WI38 (cell line): ENCODE measurements at regions not wholly inside any gene's neighbourhood (a gene's known extent, or its start where the extent isn't known, plus 50 kb on each side); places are given as distances from the start of the nearest gene placed in this dataset.
"Not testable (repeated sequence)": the region's sequence is repeated elsewhere in the genome, so short reads cannot be mapped to it uniquely, and the experiment has no call there.

Experiments
- H3K4me3 ChIP-seq: 2 replicates; pipeline ENCODE4 v1.5.1; 2011; ENCODE audit warnings: low read depth, mild to moderate bottlenecking, control low read depth, low read length
- TF ChIP-seq, protein P1 (sequence below): IDR thresholded peaks from 2 replicates; pipeline ENCODE4 v1.5.1; 2012; ENCODE audit warnings: low read depth, mild to moderate bottlenecking, control low read depth, low read length

DNA sequence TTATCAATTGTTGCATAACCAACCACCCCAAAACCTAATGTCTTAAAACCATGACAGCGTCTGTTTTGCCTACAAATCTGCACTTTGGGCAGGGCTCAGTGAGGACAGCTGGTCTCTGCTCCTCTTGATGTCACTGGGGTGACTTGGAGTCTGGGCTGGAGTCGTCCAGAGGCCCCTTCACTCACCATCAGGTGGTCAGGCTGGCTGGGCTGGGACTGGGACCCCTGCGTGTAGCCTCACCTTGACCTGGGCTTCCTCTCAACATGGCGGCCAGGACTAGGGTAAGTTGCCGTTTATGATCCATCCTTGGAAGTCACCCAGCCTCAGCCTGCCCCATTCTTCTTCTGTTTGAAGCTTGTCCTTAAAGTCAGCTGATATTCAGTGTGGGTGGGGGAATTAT, 116.8 kb upstream of the NKX1-1 start:
- no peak overlapping the region for H3K4me3 ChIP-seq
- TF ChIP-seq, protein P1, sequence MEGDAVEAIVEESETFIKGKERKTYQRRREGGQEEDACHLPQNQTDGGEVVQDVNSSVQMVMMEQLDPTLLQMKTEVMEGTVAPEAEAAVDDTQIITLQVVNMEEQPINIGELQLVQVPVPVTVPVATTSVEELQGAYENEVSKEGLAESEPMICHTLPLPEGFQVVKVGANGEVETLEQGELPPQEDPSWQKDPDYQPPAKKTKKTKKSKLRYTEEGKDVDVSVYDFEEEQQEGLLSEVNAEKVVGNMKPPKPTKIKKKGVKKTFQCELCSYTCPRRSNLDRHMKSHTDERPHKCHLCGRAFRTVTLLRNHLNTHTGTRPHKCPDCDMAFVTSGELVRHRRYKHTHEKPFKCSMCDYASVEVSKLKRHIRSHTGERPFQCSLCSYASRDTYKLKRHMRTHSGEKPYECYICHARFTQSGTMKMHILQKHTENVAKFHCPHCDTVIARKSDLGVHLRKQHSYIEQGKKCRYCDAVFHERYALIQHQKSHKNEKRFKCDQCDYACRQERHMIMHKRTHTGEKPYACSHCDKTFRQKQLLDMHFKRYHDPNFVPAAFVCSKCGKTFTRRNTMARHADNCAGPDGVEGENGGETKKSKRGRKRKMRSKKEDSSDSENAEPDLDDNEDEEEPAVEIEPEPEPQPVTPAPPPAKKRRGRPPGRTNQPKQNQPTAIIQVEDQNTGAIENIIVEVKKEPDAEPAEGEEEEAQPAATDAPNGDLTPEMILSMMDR, result no peak

DNA sequence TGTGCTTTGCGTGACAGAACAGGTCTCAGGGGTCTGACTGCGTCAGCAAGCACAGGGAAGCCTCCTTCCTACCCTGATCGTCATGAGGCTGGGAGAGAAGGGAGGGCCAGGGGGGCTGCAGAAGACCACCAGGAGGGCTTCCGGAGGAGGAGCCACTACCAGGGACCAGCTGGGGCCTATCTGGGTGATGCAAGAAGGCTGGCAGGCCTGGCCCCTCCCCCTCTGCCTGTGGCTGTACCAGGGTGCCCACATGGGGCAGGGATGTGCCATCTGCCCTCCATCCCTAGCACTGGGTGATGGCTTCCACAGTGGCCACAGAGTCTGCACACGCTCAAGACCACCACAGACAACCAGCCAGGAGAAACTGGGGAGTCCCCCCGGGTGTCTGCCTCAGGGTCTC, 116.4 kb upstream of the NKX1-1 start:
- TF ChIP-seq, protein P1, result no peak
- H3K4me3 ChIP-seq, result no peak overlapping the region

DNA sequence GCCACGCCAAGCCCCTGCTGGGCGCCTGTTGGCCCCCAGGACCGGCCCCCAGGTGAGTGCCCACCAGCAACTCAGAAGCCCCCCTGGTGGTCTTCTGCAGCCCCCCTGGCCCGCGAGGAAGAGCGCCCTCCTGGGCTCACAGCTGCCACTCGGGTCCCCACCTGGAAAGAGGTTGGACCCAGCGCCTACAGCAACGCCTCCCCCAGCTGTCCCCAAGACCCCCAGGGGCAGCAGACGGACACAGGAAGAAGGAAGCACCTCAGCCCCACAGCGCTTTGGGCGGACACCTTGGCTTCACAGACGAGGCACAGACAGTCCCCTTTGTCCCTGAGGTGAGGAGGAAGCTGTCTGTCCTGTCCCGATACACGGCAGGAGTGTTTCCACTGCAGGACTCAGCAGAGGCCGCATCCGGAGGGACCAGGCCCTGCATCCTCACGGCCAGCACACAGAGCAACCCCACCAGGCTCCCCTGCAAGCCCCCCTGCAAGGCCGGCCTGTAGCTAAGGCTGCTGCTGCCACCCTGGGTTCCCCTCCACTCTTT, 115.6 kb upstream of the NKX1-1 start:
- TF ChIP-seq, protein P1, result no peak
- no peak overlapping the region for H3K4me3 ChIP-seq

DNA sequence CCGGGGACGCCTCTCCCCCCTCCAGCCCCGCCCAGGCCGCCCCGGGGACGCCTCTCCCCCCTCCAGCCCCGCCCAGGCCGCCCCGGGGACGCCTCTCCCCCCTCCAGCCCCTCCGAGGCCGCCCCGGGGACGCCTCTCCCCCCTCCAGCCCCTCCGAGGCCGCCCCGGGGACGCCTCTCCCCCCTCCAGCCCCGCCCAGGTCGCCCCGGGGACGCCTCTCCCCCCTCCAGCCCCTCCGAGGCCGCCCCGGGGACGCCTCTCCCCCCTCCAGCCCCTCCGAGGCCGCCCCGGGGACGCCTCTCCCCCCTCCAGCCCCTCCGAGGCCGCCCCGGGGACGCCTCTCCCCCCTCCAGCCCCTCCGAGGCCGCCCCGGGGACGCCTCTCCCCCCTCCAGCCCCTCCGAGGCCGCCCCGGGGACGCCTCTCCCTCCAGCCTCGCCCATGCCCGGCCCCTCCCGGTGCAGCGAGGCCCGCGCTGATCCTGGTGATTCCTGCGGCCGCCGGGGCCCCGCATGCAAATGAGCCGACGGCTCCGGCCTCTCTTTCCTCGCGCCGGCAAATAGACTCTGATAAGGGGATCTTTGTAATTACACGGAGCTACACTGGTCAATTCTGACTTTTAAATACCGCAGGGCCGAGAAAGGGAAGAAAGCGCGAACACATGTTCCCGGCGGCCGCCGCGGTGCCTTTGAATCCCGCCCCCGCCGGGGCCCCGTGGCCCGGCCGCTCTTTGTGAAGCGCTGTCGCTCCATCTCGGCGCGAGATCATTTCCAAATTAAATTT, 114.7 kb upstream of the NKX1-1 start:
- H3K4me3 ChIP-seq, result not testable (repeated sequence)

DNA sequence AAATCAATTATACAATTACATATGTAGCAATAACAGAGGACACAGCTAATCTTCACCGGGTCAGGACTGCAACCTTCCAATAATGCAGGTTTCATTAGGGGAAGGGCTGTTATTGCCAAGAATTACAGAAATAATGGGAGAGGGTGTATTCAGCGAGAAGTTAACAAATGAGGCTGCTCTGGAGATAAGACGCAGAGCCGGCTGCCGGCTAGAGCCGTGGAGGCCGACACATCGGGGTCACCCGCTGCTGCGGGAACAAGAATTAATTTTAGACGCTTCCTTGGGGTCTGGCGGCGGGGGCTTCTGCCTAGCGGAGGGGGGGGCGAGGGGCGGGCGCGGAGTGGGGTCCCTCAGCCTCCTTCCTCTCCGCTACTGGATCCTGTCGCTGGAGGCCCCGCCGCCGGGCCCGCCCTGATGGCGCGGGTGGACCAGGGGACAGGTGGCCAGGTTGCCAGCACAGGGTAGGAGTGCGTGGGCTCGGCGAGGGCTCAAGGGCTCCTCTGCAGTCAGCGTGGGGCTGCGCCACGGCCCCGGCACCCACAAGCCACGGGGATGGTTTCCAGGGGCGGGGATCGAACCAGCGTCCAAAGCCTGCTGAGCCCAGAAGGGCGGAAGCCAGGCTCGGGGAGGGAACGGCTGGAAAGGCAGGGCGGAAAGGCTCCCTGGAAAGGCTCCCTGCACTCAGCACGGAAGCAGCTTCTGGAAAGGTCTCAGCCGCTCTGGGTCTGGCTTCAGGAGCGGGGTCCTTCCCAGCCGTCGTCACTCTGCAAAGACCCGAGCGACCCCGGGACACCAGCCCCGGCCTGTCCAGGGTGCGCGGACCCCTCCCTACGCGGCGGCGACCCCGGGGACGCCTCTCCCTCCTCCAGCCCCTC, 113.8 kb upstream of the NKX1-1 start:
- H3K4me3 ChIP-seq, result no peak overlapping the region
- TF ChIP-seq, protein P1, result no peak

DNA sequence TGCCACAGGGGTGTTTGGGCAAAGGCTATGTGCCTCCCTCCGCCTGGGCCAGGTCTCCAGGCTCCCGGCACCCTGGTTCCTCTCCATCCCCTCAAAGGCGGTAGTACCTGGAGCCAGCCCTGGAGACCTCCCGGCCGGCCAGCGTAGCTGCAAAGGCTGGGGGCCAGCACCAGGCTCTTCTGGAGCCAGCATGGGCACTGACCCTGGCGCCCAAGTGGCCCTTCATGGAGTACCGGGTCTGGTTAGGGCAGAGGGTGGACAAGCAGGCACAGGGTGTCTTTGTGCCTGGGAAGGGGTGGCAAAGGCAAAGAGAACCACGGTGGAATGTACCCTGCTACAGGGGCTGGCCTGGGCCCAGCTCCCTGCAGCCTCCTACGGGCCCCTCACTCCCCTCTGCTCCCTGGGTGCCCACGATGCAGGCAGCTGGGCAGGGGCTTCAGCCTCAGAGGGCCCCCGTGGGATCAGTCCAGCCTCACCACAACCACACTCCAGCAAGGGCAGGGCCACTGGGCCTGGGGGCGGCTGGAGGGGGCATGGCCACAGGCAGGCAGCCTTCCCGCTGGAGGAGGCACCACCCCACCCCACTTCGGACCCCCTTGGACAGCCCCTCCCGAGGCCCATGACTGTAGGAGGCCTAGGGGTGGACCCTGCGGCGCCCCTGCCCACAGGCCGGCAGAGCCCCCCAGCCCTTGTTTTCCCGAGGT, 112.9 kb upstream of the NKX1-1 start:
- H3K4me3 ChIP-seq, result no peak overlapping the region
- TF ChIP-seq, protein P1, result no peak

DNA sequence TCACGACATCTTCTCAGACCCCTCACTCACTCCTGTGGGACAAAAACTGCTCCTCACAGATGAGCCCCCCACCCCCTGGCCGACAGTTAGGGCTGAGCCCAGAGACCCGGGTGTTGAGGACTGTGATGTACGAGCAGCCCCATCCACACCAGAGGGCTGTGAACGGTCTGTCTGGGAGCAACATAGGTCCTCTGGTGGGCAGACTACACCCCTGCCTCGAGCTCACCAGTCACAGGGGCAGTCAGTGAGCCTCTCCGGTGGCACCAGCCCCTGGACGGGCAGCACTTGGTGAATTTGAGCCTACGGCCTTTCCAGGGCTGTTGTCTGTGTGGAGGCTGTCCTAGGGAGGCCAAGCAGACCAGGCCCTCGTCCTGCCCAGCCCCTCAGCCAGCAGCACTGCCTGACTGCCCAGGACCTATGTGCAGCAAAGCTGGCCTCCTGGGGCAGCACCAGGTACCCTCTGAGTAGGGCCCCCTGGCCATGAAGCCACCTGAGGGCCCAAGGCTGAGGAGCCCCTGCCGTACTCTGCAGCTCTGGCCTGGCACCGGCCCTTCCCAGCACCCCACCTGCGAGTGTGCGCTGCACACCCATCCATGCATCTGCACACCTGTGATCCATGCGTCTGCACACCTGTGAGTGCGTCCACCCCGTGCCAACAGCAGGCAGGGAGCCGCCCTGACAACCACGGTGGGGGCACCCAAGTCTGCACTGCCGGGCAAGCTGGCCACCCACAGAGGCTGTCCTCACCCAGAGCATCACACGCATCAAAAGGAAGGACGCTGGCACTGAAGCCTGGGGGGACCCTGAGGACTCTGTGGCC, 111.6 kb upstream of the NKX1-1 start:
- TF ChIP-seq, protein P1, result no peak

More for the DNA sequence above, 111.6 kb upstream of the NKX1-1 start:
- no peak overlapping the region for H3K4me3 ChIP-seq
